ENCODE measurements at regions not wholly inside any gene's neighbourhood (a gene's known extent, or its start where the extent isn't known, plus 50 kb on each side); places are given as distances from the start of the nearest gene placed in this dataset.

GRCh38 chr6:14918200-14918907 is 327.5 kb upstream of the JARID2 start:
- peaks cover 10 to 26% (median 24%) of the 10 kb centered on the region in 4 experiments for H3K4me1 ChIP-seq (ENCODE audit: control extremely low read depth in 1 of 4, control insufficient read depth in 4 of 4, insufficient read depth in 4 of 4, low read length in 3 of 4)
- POLR2A ChIA-PET, result no interaction called here

GRCh38 chr6:14919038-14919670 is 326.7 kb upstream of the JARID2 start:
- POLR2A ChIA-PET, result no interaction called here

More at GRCh38 chr6:14918200-14918907, 327.5 kb upstream of the JARID2 start:
- Histone ChIP-seq H3K9me3 (ENCODE audit: control extremely low read depth in 1 of 5, control insufficient read depth in 4 of 5, insufficient read depth in 2 of 5, low read depth in 1 of 5, low read length in 4 of 5) (no peaks in the 10 kb centered on the region), H3K27me3 (replicated peaks in 2 of 5; ENCODE audit: control insufficient read depth in 4 of 5, insufficient read depth in 5 of 5, low read length in 4 of 5) (no peaks in the 10 kb centered on the region), H3K4me3 (ENCODE audit: control insufficient read depth in 1 of 7, extremely low read depth in 1 of 7, insufficient read depth in 4 of 7, low read depth in 2 of 7, low read length in 6 of 7) (no peak overlapping the region), H3K36me3 (ENCODE audit: control insufficient read depth in 4 of 4, insufficient read depth in 4 of 4, low read length in 3 of 4) (no peaks in the 10 kb centered on the region), H3K27ac (ENCODE audit: insufficient read depth in 1 of 2, low read depth in 1 of 2, low read length in 2 of 2, poor library complexity in 1 of 2, severe bottlenecking in 2 of 2) (no peak overlapping the region)
- DNase-seq, result no peak
- 97% methylated on average over 11 of the region's 16 CpGs for WGBS (ENCODE audit: insufficient coverage)
- CTCF ChIA-PET, result interaction anchor here (0.7 to 1.5 kb wide), 2 partner anchors 11 to 13 kb away, joined by 3 to 4 read pairs; no protein-coding TSS in a partner anchor

DNA sequence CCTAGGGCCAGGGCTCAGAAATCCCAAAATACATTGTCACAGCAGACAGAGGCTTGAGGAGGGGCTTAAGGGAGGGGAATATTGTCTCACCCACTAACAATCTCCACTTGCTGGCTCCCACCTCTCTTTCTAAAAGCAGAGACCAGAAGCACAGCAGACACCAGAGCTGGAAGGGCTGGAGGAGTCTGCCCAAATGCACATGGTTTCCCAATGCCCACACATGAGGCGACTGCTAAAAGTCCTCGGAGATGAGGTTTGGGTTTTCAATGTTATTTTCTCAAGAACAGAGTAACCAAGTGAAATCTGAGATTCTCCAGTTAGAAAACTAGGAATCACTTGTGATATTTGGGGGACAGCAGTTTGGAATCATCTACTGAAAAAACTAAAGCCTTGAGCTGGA is 325.6 kb upstream of the JARID2 start:
- WGBS (ENCODE audit: insufficient coverage), result 100% methylated on average over 1 of the region's 2 CpGs
- Histone ChIP-seq H3K27me3 (replicated peaks in 2 of 5; ENCODE audit: control insufficient read depth in 4 of 5, insufficient read depth in 5 of 5, low read length in 4 of 5) (no peaks in the 10 kb centered on the region), H3K9me3 (ENCODE audit: control extremely low read depth in 1 of 5, control insufficient read depth in 4 of 5, insufficient read depth in 2 of 5, low read depth in 1 of 5, low read length in 4 of 5) (no peaks in the 10 kb centered on the region), H3K27ac (ENCODE audit: insufficient read depth in 1 of 2, low read depth in 1 of 2, low read length in 2 of 2, poor library complexity in 1 of 2, severe bottlenecking in 2 of 2) (no peak overlapping the region), H3K4me3 (ENCODE audit: control insufficient read depth in 1 of 7, extremely low read depth in 1 of 7, insufficient read depth in 4 of 7, low read depth in 2 of 7, low read length in 6 of 7) (no peak overlapping the region), H3K4me1 (ENCODE audit: control extremely low read depth in 1 of 4, control insufficient read depth in 4 of 4, insufficient read depth in 4 of 4, low read length in 3 of 4) (peaks cover 10 to 30% (median 24%) of the 10 kb centered on the region in 4 experiments), H3K36me3 (ENCODE audit: control insufficient read depth in 4 of 4, insufficient read depth in 4 of 4, low read length in 3 of 4) (no peaks in the 10 kb centered on the region)
- ChIA-PET POLR2A (no interaction called here), CTCF (interaction anchor here (0.8 kb wide), 1 partner anchor 96 kb away, joined by 3 read pairs; no protein-coding TSS in a partner anchor)
- DNase-seq, result no peak

More at GRCh38 chr6:14919038-14919670, 326.7 kb upstream of the JARID2 start:
- 100% methylated on average over 1 of the region's 9 CpGs for WGBS (ENCODE audit: insufficient coverage)
- no peak for DNase-seq
- Histone ChIP-seq H3K4me1 (ENCODE audit: control extremely low read depth in 1 of 4, control insufficient read depth in 4 of 4, insufficient read depth in 4 of 4, low read length in 3 of 4) (peaks cover 10 to 30% (median 24%) of the 10 kb centered on the region in 4 experiments), H3K4me3 (ENCODE audit: control insufficient read depth in 1 of 7, extremely low read depth in 1 of 7, insufficient read depth in 4 of 7, low read depth in 2 of 7, low read length in 6 of 7) (no peak overlapping the region), H3K9me3 (ENCODE audit: control extremely low read depth in 1 of 5, control insufficient read depth in 4 of 5, insufficient read depth in 2 of 5, low read depth in 1 of 5, low read length in 4 of 5) (no peaks in the 10 kb centered on the region), H3K36me3 (ENCODE audit: control insufficient read depth in 4 of 4, insufficient read depth in 4 of 4, low read length in 3 of 4) (no peaks in the 10 kb centered on the region), H3K27ac (ENCODE audit: insufficient read depth in 1 of 2, low read depth in 1 of 2, low read length in 2 of 2, poor library complexity in 1 of 2, severe bottlenecking in 2 of 2) (no peak overlapping the region), H3K27me3 (replicated peaks in 2 of 5; ENCODE audit: control insufficient read depth in 4 of 5, insufficient read depth in 5 of 5, low read length in 4 of 5) (no peaks in the 10 kb centered on the region)
- CTCF ChIA-PET, result interaction anchor here (1.5 kb wide), 1 partner anchor 12 kb away, joined by 3 read pairs; no protein-coding TSS in a partner anchor

DNA sequence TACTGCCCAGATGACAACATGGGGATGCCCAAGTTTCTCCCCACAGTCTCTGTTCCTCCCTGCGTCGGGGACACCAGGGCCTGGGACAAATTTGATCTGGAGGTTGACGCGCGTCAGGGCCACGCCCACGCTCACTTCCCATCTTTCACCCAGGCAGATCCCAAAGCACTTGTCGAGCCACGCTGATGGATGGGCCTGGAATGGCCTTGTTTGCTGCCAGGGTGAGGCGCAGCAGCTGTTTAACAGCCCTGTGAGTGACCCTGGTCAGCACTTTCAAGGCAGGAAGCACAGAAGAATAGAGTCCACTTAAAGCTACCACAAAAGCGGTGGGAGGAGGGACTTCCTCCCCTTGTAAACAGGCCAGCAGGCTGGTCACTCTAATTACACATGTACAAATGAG is 324.7 kb upstream of the JARID2 start:
- no peaks in the 10 kb centered on the region for H3K27me3 ChIP-seq (replicated peaks in 2 of 5; ENCODE audit: control insufficient read depth in 4 of 5, insufficient read depth in 5 of 5, low read length in 4 of 5)
- H3K36me3 ChIP-seq (ENCODE audit: control insufficient read depth in 4 of 4, insufficient read depth in 4 of 4, low read length in 3 of 4), result no peaks in the 10 kb centered on the region
- no peak for DNase-seq
- H3K4me3 ChIP-seq (ENCODE audit: control insufficient read depth in 1 of 7, extremely low read depth in 1 of 7, insufficient read depth in 4 of 7, low read depth in 2 of 7, low read length in 6 of 7), result no peak overlapping the region
- peaks cover 10 to 30% (median 24%) of the 10 kb centered on the region in 4 experiments for H3K4me1 ChIP-seq (ENCODE audit: control extremely low read depth in 1 of 4, control insufficient read depth in 4 of 4, insufficient read depth in 4 of 4, low read length in 3 of 4)
- no peak overlapping the region for H3K27ac ChIP-seq (ENCODE audit: insufficient read depth in 1 of 2, low read depth in 1 of 2, low read length in 2 of 2, poor library complexity in 1 of 2, severe bottlenecking in 2 of 2)
- no peaks in the 10 kb centered on the region for H3K9me3 ChIP-seq (ENCODE audit: control extremely low read depth in 1 of 5, control insufficient read depth in 4 of 5, insufficient read depth in 2 of 5, low read depth in 1 of 5, low read length in 4 of 5)
- CTCF ChIA-PET, result interaction anchor here (0.8 kb wide), 1 partner anchor 97 kb away, joined by 3 read pairs; no protein-coding TSS in a partner anchor
- POLR2A ChIA-PET, result interaction anchor here (1.8 kb wide), 1 partner anchor 9 kb away, joined by 4 read pairs; no protein-coding TSS in a partner anchor
- WGBS (ENCODE audit: insufficient coverage), result 97% methylated on average over 10 of the region's 11 CpGs

- 20% methylated on average over 12 of the region's 15 CpGs for WGBS (ENCODE audit: insufficient coverage)
- DNase-seq, result peak; percentile 44 to 84 (median 75)
- Histone ChIP-seq H3K4me1 (ENCODE audit: control extremely low read depth in 1 of 4, control insufficient read depth in 4 of 4, insufficient read depth in 4 of 4, low read length in 3 of 4) (peaks cover 10 to 30% (median 24%) of the 10 kb centered on the region in 4 experiments), H3K9me3 (ENCODE audit: control extremely low read depth in 1 of 5, control insufficient read depth in 4 of 5, insufficient read depth in 2 of 5, low read depth in 1 of 5, low read length in 4 of 5) (no peaks in the 10 kb centered on the region), H3K36me3 (ENCODE audit: control insufficient read depth in 4 of 4, insufficient read depth in 4 of 4, low read length in 3 of 4) (no peaks in the 10 kb centered on the region), H3K4me3 (ENCODE audit: control insufficient read depth in 1 of 7, extremely low read depth in 1 of 7, insufficient read depth in 4 of 7, low read depth in 2 of 7, low read length in 6 of 7) (peak overlapping the region in 2 of 7 experiments; percentile 32 to 35), H3K27me3 (replicated peaks in 2 of 5; ENCODE audit: control insufficient read depth in 4 of 5, insufficient read depth in 5 of 5, low read length in 4 of 5) (no peaks in the 10 kb centered on the region), H3K27ac (ENCODE audit: insufficient read depth in 1 of 2, low read depth in 1 of 2, low read length in 2 of 2, poor library complexity in 1 of 2, severe bottlenecking in 2 of 2) (no peak overlapping the region)
- CTCF ChIA-PET, result interaction anchor here (0.6 to 0.9 kb wide), 3 partner anchors 21 to 711 kb away, joined by 3 to 4 read pairs (median 3); no protein-coding TSS in a partner anchor
- POLR2A ChIA-PET, result interaction anchor here (0.6 to 1.8 kb wide), 2 partner anchors 9 to 131 kb away, joined by 4 read pairs; no protein-coding TSS in a partner anchor
Measured at GRCh38 chr6:14921878-14922671, 323.8 kb upstream of the JARID2 start.

- POLR2A ChIA-PET, result interaction anchor here (1.8 kb wide), 1 partner anchor 10 kb away, joined by 4 read pairs; no protein-coding TSS in a partner anchor
- no peak for DNase-seq
- Histone ChIP-seq H3K4me1 (ENCODE audit: control extremely low read depth in 1 of 4, control insufficient read depth in 4 of 4, insufficient read depth in 4 of 4, low read length in 3 of 4) (peaks cover 10 to 30% (median 24%) of the 10 kb centered on the region in 4 experiments), H3K4me3 (ENCODE audit: control insufficient read depth in 1 of 7, extremely low read depth in 1 of 7, insufficient read depth in 4 of 7, low read depth in 2 of 7, low read length in 6 of 7) (no peak overlapping the region), H3K27me3 (replicated peaks in 2 of 5; ENCODE audit: control insufficient read depth in 4 of 5, insufficient read depth in 5 of 5, low read length in 4 of 5) (no peaks in the 10 kb centered on the region), H3K27ac (ENCODE audit: insufficient read depth in 1 of 2, low read depth in 1 of 2, low read length in 2 of 2, poor library complexity in 1 of 2, severe bottlenecking in 2 of 2) (no peak overlapping the region), H3K36me3 (ENCODE audit: control insufficient read depth in 4 of 4, insufficient read depth in 4 of 4, low read length in 3 of 4) (no peaks in the 10 kb centered on the region), H3K9me3 (ENCODE audit: control extremely low read depth in 1 of 5, control insufficient read depth in 4 of 5, insufficient read depth in 2 of 5, low read depth in 1 of 5, low read length in 4 of 5) (no peaks in the 10 kb centered on the region)
- WGBS (ENCODE audit: insufficient coverage), result 81% methylated on average over 8 of the region's 9 CpGs
- CTCF ChIA-PET, result interaction anchor here (0.9 kb wide), 1 partner anchor 711 kb away, joined by 3 read pairs; no protein-coding TSS in a partner anchor
Measured at GRCh38 chr6:14922706-14923460, 323.0 kb upstream of the JARID2 start.

Measured in common myeloid progenitor, CD34-positive (primary cell).